ENCODE measurements at regions not wholly inside any gene's neighbourhood (a gene's known extent, or its start where the extent isn't known, plus 50 kb on each side); places are given as distances from the start of the nearest gene placed in this dataset.
A peak's percentile ranks its signal among the peaks of the same experiment; 100 is the strongest.

DNA sequence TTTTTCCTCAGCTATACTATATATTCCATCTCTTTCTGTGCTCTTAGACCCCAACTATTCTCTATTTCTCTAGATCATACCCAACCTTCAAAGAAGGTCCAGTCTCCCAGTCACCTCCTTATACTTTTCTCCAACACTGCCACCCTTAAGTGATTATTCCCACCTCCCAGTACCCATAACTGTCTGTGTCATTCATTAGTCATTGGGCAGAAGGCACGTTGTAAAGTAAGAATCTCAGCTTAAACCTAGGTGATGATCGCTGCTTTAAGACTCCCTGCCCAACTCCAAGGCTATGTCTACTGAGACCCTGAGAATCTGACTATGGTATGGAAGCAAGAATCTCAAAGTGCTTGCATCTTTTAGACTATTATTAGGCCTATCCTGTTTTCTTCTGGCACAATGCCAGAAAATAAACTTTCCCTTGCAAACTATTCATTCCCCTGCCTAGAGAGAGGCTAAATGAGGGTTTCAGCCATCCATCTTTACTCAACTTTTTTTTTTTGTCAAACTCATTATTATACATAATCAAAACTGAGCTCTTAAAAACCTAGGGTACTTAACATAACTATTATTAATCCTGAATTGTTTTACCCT lies 174.3 kb upstream of the DPT start:
- FAIRE-seq (no peak), DNase-seq (ENCODE audit: low read depth) (peak; percentile 77)
- Histone ChIP-seq H3K4me3 (ENCODE audit: low read depth, low read length) (no peak overlapping the region), H3K27me3 (ENCODE audit: control insufficient read depth, insufficient read depth, low read length) (no peaks in the 10 kb centered on the region), H3K36me3 (ENCODE audit: control insufficient read depth, insufficient read depth, low read length) (no peaks in the 10 kb centered on the region)
- TF ChIP-seq, protein P1, sequence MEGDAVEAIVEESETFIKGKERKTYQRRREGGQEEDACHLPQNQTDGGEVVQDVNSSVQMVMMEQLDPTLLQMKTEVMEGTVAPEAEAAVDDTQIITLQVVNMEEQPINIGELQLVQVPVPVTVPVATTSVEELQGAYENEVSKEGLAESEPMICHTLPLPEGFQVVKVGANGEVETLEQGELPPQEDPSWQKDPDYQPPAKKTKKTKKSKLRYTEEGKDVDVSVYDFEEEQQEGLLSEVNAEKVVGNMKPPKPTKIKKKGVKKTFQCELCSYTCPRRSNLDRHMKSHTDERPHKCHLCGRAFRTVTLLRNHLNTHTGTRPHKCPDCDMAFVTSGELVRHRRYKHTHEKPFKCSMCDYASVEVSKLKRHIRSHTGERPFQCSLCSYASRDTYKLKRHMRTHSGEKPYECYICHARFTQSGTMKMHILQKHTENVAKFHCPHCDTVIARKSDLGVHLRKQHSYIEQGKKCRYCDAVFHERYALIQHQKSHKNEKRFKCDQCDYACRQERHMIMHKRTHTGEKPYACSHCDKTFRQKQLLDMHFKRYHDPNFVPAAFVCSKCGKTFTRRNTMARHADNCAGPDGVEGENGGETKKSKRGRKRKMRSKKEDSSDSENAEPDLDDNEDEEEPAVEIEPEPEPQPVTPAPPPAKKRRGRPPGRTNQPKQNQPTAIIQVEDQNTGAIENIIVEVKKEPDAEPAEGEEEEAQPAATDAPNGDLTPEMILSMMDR (IDR thresholded peaks at IDR 0.05; ENCODE audit: insufficient read depth, low read length, severe bottlenecking): no peak

DNA sequence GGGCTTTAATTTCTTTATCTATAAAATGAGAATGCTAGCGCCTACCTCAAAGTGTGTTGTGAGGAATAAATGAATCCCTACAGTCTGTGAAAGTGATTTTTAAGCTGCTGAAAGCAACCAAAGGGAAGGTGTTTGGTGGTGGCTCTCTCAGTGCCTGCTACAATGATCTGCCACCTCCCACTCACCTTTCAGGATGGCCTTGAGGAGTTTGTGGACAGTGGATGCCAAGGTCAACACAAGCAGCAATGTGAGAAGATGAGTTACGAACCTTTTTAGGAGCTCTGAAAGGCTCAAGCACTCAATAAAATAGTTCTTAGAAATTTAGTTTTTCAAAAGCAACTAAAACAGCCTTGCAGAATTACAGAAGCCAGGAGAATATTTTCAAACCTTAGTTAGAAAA lies 176.6 kb upstream of the DPT start:
- DNase-seq (ENCODE audit: low read depth) (no peak), FAIRE-seq (no peak)
- TF ChIP-seq, protein P1 (IDR thresholded peaks at IDR 0.05; ENCODE audit: insufficient read depth, low read length, severe bottlenecking): no peak
- no peak overlapping the region for H3K4me3 ChIP-seq (ENCODE audit: low read depth, low read length)
- H3K36me3 ChIP-seq (ENCODE audit: control insufficient read depth, insufficient read depth, low read length): no peaks in the 10 kb centered on the region
- H3K27me3 ChIP-seq (ENCODE audit: control insufficient read depth, insufficient read depth, low read length): no peaks in the 10 kb centered on the region

DNA sequence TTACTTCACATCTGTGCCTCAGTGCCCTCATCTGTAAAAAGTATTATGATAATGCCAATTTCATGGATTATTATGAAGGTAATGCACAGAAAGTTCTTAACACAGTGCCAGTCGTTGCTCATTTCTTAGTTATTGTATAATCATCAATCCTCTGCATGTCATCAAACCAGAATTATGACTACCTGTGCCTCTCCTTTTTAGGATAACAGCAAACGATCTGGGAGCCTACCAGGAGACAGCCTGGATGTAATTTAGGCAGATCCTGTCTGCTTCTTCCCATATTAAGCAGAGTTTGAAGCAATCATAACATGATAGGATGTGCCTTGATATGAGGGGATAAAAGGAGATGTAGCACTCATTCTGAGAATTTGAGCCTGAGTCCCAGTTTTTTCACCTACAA lies 177.4 kb upstream of the DPT start:
- Histone ChIP-seq H3K4me3 (ENCODE audit: low read depth, low read length) (no peak overlapping the region), H3K27me3 (ENCODE audit: control insufficient read depth, insufficient read depth, low read length) (no peaks in the 10 kb centered on the region), H3K36me3 (ENCODE audit: control insufficient read depth, insufficient read depth, low read length) (no peaks in the 10 kb centered on the region)
- no peak for FAIRE-seq
- peak; percentile 23 for DNase-seq (ENCODE audit: low read depth)
- TF ChIP-seq, protein P1 (IDR thresholded peaks at IDR 0.05; ENCODE audit: insufficient read depth, low read length, severe bottlenecking): no peak

DNA sequence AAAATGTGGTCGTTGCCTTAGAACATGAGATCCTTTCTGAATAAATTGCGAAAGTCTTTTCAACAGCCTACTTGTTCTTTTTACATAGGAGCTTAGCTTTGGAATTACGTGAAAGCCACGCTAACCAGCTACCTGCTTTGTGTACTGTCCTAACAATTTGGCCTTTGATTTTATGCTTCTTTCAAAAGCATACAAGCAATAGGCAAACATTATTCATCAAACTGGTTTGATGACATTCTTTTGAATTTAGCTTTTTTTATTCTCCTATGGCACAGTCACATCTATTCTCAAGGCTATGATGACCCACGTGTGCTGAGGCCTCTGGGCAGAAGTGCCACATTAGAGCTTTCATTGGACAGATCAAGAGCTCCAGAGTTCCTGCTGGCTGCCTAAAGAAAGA lies 178.0 kb upstream of the DPT start:
- Histone ChIP-seq H3K4me3 (ENCODE audit: low read depth, low read length) (no peak overlapping the region), H3K27me3 (ENCODE audit: control insufficient read depth, insufficient read depth, low read length) (no peaks in the 10 kb centered on the region), H3K36me3 (ENCODE audit: control insufficient read depth, insufficient read depth, low read length) (no peaks in the 10 kb centered on the region)
- FAIRE-seq (peak; percentile 32), DNase-seq (ENCODE audit: low read depth) (peak; percentile 90)
- TF ChIP-seq, protein P1 (IDR thresholded peaks at IDR 0.05; ENCODE audit: insufficient read depth, low read length, severe bottlenecking): no peak

DNA sequence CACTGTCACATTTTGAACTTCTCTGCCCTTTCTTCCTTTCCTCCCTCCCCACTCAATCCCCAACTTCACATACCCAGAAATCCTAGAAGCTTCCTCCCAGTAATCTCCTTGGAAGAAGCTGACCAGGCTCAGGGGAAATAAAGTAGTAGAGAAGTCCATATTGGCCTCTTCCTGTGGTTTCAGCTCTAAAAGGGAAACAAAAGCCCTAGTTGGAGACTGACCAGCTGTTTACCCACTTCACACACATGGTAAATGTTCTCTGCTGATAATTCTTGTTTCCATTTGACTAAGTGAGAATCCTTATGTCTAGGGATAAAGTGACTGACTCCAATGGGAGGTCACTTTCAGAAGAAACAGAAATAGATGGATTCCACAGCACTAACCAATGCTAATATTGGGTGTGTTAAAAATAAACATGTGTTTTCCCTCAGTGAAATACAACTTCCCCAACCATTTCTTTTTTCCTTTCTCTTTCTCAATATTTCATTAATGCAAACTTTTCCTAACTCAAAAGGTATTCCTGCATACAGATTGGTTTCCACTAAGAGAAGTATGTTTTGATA lies 178.9 kb upstream of the DPT start:
- DNase-seq (ENCODE audit: low read depth) (no peak), FAIRE-seq (no peak)
- Histone ChIP-seq H3K27me3 (ENCODE audit: control insufficient read depth, insufficient read depth, low read length) (no peaks in the 10 kb centered on the region), H3K4me3 (ENCODE audit: low read depth, low read length) (no peak overlapping the region), H3K36me3 (ENCODE audit: control insufficient read depth, insufficient read depth, low read length) (no peaks in the 10 kb centered on the region)
- TF ChIP-seq, protein P1 (IDR thresholded peaks at IDR 0.05; ENCODE audit: insufficient read depth, low read length, severe bottlenecking): no peak

DNA sequence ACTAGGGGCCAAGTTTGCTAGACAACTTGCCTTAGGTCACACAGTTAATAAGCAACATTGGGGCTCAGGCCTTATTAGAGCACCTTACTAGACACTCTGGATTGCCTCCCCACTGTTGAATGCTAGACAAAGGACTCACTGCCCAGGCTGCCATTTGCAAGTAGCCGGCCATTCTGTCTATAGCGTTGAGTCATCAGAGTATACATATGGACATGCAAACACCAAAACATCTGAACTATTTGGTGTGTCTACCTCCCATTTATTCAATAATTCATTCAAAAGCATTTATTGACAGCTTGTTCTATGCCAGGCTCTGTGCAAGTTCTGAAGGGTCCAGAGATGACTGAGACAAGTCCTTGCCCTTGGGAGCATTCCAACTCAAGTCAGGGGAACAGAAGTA lies 181.4 kb upstream of the DPT start:
- no peak for DNase-seq (ENCODE audit: low read depth)
- FAIRE-seq: no peak
- no peaks in the 10 kb centered on the region for H3K27me3 ChIP-seq (ENCODE audit: control insufficient read depth, insufficient read depth, low read length)
- H3K4me3 ChIP-seq (ENCODE audit: low read depth, low read length): no peak overlapping the region
- H3K36me3 ChIP-seq (ENCODE audit: control insufficient read depth, insufficient read depth, low read length): no peaks in the 10 kb centered on the region
- TF ChIP-seq, protein P1 (IDR thresholded peaks at IDR 0.05; ENCODE audit: insufficient read depth, low read length, severe bottlenecking): no peak
